ENCODE measurements at regions not wholly inside any gene's neighbourhood (a gene's known extent, or its start where the extent isn't known, plus 50 kb on each side); places are given as distances from the start of the nearest gene placed in this dataset.

GRCh38 chr11:134800130-134800529 lies 388.1 kb upstream of the B3GAT1 start:
- intact Hi-C loops (cut with micrococcal nuclease; ENCODE audit: unreplicated experiment) (no loop called here), in situ Hi-C loops (cut with HindIII; ENCODE audit: extremely low pct_ligation_motif_present, low pct_unique_long_range_greater_than_20kb) (no loop called here)
- Histone ChIP-seq H3K79me2 (ENCODE audit: insufficient read depth, low read length) (no peaks in the 10 kb centered on the region), H3K27me3 (ENCODE audit: control insufficient read depth in 1 of 2, insufficient read depth in 2 of 2, low read length in 2 of 2) (peaks cover 0 to 19% of the 10 kb centered on the region in 2 experiments; a peak in 2 of 5 replicates), H3K27ac (ENCODE audit: extremely low read length, insufficient read depth, low read length) (no peak overlapping the region), H3K4me1 (ENCODE audit: insufficient read depth, low read length) (peaks cover 11% of the 10 kb centered on the region), H3K4me2 (ENCODE audit: low read depth, low read length) (no peak overlapping the region), H4K20me1 (ENCODE audit: insufficient read depth, low read length) (no peaks in the 10 kb centered on the region), H3K9me3 (ENCODE audit: low read length) (no peaks in the 10 kb centered on the region), H3K9ac (ENCODE audit: insufficient read depth, low read depth, low read length) (no peak overlapping the region), H3K36me3 (replicated peaks in 1 of 2; ENCODE audit: control insufficient read depth in 1 of 2, insufficient read depth in 2 of 2, low read length in 2 of 2) (no peaks in the 10 kb centered on the region), H2AFZ (ENCODE audit: low read length) (no peak overlapping the region), H3K4me3 (replicated peaks in 1 of 3; ENCODE audit: insufficient read depth in 1 of 3, low read depth in 2 of 3, low read length in 3 of 3) (no peak overlapping the region)
- ATAC-seq = no peak
- TF ChIP-seq ZNF20 (CRISPR knock-in tag; IDR thresholded peaks at IDR 0.05) = no peak
- TF ChIP-seq GPN1 (CRISPR knock-in tag; IDR thresholded peaks at IDR 0.05; ENCODE audit: borderline replicate concordance) = no peak
- TF ChIP-seq FOSL2 (CRISPR knock-in tag; IDR thresholded peaks at IDR 0.05) = no peak
- no peak for TF ChIP-seq ZNF704 (CRISPR knock-in tag; IDR thresholded peaks at IDR 0.05; ENCODE audit: borderline replicate concordance)
- no peak for TF ChIP-seq ARID4A (CRISPR knock-in tag; IDR thresholded peaks at IDR 0.05; ENCODE audit: borderline replicate concordance)
- TF ChIP-seq PHF5A (CRISPR knock-in tag; IDR thresholded peaks at IDR 0.05; ENCODE audit: low read depth, unreplicated experiment) = no peak
- no peak for TF ChIP-seq ZNF333 (CRISPR knock-in tag; IDR thresholded peaks at IDR 0.05; ENCODE audit: borderline replicate concordance)
- no peak for TF ChIP-seq RAD21 (CRISPR knock-in tag; IDR thresholded peaks at IDR 0.05)
- no peak for TF ChIP-seq PRMT3 (CRISPR knock-in tag; IDR thresholded peaks at IDR 0.05; ENCODE audit: borderline replicate concordance, low read depth)
- no peak for TF ChIP-seq ZNF136 (CRISPR knock-in tag; IDR thresholded peaks at IDR 0.05; ENCODE audit: low read depth)
- no peak for TF ChIP-seq ZNF460 (CRISPR knock-in tag; IDR thresholded peaks at IDR 0.05; ENCODE audit: borderline replicate concordance)
- no peak for TF ChIP-seq NFIB (CRISPR knock-in tag; IDR thresholded peaks at IDR 0.05; ENCODE audit: borderline replicate concordance)
- TF ChIP-seq ATRX (CRISPR knock-in tag; IDR thresholded peaks at IDR 0.05; ENCODE audit: borderline replicate concordance) = no peak
- ChIA-PET CTCF (ENCODE audit: low intra/inter-chr PET ratio, low total read pairs) (no interaction called here), POLR2A (no interaction called here)
- 48% methylated on average over 17 of the region's 17 CpGs for WGBS (ENCODE audit: low lambda C conversion rate)
- FAIRE-seq = no peak
- BruUV-seq (replicated peaks) = no TSS peak
- DNase-seq (ENCODE audit: low spot score) = no peak
